NAMALWA (cell line): ENCODE measurements at regions not wholly inside any gene's neighbourhood (a gene's known extent, or its start where the extent isn't known, plus 50 kb on each side); places are given as distances from the start of the nearest gene placed in this dataset.

Source experiments
- DNase-seq: peaks from one replicate; pipeline ENCODE4 v3.0.0-alpha.2; 2015; ENCODE audit warnings: low spot score

GRCh38 chr2:128380061-128380889 is 61.6 kb upstream of the HS6ST1 start:
- no peak for DNase-seq

- DNase-seq, result no peak
Measured at GRCh38 chr2:128380961-128381938, 62.6 kb upstream of the HS6ST1 start.

DNA sequence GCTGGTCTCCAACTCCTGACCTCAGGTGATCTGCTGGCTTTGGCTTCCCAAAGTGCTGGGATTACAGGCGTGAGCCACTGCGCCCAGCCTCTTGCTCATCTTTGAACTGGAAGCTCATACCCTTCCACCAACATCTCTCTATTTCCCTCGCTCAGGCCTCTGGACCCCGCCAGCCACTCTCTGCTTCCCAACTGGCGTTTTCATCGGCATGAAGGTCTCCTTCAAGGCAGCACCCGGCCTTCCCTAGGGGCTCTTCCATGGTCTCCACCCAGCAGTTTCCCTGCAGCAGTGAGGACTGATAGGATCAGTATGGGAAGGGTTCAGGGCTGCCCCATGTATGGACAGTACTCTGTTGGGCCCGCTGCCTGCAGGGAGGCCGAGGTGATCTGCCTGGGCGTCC is 65.8 kb upstream of the HS6ST1 start:
- no peak for DNase-seq

DNA sequence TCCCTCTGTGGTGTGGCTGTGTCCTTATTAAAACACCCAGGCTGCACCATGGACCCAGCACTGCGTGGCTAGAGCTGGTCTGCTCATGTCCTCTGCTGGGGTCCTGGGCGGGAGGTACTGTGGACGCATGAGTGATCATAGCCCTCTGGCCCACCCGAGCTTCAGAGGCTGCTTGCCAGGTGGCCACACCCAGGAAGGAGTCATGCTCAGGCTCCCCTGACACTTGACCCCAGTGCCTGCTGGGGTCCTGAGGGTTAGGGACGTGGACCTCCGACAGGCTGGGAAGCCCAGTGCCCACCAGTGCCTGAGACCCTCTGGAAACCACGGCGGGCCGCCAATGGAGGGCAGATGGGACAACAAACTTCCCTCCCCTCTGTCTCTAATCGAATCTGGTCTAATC is 66.3 kb upstream of the HS6ST1 start:
- DNase-seq, result no peak

GRCh38 chr2:128385365-128385764 is 66.7 kb upstream of the HS6ST1 start:
- no peak for DNase-seq

- DNase-seq, result no peak
Measured at GRCh38 chr2:128386066-128386465, 67.4 kb upstream of the HS6ST1 start.

DNA sequence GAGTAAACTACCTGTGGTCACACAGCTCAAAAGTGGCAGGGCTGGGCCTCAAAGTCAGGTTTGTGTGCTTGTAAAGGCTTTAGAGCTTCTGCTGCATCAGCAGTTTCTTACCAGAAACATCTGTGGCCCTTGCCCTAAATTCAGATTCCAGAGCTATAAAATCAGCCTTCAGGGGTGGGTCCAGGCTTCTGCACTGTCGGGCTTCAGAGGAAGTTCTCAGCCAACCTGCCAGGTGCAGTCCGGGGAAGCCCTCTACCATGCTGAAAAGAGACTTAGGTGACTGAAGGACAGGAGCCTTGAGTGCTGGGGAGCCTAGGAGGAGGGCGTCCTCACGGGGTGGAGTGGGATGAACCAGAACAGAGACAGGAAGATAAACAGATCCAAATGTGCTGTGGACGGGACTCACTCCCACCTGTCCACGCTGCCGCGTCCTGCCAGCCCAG is 69.9 kb upstream of the HS6ST1 start:
- no peak for DNase-seq

DNA sequence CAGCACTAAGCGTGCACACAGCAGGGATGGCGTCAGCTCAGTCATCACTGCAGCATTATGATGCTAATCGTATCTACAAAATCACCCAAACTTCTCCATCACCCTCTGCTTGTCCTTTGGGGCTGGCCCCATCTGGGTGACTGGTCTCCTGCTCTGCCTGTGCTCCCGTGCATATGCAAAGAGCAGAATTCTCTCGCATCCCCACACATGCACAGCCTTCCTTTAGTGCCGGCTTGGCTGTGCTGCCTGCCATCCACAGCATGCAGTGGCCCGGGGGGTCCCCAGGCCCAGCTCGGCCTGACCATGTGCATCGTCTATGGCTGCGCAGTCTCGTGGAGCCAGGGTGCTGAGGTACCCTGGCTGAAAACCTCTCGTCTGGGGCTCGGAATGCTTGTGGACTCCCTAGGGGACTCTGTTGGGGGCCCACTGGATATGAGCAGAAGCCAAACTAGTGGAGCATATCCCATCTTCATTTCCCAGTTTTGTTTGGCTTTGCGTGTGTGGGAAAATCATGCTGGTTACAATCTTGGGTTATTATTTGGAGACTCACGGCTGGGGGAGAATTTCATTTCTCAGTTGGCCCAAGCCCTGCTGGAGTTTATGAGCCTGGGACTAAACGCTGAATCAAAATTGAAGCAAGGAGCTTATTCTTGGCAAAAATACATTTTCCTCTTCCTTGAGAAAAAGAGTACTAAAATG is 70.9 kb upstream of the HS6ST1 start:
- DNase-seq, result no peak

DNA sequence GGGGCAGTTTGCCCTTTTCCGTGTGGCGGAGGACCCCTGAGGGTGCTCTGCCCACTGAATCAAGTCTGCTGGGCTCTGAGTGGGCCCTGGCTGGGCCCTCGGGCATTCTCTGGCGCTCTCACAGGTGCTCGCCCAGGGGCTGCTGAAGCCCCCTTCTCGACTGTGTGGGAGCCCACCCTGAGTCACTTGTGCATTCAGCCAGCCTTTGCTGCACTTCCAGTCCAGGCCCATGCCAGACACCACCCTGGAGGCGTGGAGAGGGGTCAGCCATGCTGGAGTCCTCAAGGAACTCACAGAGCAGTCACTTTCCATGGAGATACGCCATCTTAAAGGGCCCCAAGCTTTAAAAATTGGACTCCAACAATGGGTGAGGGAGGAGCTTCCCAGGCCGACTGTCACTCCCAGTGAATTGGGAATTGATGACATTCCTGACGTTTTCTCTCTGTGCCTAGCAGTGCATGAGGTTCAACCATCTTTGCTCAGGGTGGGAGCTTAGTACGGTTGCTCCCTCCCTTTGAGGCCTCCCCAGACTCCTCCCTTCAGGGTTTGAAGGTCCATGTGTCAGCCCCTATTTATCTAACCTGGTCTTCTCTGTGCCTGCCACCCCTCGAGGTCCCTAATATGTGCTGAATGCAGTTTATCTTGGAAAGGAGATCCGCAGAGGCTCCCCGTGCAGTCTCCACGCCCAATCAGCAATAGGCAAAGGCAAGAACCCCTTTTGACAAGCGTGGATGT is 71.8 kb upstream of the HS6ST1 start:
- DNase-seq, result no peak

- DNase-seq, result no peak
Measured at GRCh38 chr2:128390991-128391630, 72.4 kb upstream of the HS6ST1 start.

DNA sequence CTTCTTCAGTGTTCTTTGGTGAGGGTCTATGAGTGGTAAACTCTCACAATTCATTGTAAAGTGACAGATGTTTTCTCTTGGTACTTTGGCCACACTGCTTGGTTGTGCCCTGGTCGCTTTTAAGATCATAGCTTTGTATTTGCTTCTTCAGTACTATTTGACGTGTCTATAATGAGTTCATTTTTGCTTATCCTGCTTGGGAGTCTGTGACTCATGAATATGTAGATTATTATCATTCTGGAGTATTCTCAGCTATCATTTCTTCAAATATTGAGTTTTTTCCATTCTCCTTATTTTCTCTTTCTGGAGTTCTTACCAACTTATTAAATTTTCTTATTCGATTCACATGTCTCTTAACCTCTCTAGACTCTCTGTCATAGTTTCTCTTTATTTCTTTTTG is 73.0 kb upstream of the HS6ST1 start:
- DNase-seq, result no peak

- no peak for DNase-seq
Measured at GRCh38 chr2:128392207-128392606, 73.5 kb upstream of the HS6ST1 start.

GRCh38 chr2:128394007-128394730 is 75.5 kb upstream of the HS6ST1 start:
- no peak for DNase-seq

GRCh38 chr2:128395196-128395595 is 76.5 kb upstream of the HS6ST1 start:
- no peak for DNase-seq

DNA sequence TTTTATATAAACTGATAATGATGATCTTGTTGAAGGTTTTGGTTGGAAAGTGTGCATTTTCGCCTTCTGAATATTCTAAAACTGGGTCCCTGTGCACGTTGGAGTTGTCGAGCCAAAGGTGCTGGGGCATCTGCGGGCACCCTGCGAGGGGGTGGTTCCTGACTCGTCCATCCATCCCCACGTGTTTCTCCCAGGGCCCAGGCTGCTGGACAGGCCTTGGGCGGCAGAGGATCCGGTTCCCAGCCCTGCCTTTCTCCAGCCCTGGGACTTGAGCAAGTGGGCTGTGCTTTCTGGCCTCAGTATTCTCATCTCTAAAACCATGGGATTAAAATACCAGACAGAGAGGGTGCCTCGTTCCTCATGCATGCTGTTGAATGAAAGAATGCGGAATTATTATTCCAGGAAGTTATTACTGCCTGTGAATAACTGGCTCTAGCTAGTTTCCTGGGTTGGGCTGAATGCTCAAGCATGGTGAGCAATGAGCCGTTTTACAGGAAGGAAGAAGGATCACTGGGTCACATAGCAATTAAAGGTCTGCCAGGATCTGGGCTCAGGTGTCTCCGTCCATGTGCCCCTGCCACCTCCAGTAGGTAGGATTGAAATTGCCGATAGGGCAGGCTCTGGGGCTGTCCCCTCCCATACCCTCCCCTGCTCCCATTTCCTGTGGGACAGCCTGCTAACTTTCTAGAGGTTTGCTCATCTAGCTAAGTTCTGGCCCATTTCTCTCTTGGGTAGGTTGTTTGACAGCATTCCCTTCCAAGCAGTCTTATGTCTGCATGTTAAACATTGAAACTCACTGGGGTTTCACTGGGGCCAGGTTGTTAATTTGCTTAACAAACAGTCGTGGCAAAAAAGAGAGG is 77.2 kb upstream of the HS6ST1 start:
- DNase-seq, result no peak

DNA sequence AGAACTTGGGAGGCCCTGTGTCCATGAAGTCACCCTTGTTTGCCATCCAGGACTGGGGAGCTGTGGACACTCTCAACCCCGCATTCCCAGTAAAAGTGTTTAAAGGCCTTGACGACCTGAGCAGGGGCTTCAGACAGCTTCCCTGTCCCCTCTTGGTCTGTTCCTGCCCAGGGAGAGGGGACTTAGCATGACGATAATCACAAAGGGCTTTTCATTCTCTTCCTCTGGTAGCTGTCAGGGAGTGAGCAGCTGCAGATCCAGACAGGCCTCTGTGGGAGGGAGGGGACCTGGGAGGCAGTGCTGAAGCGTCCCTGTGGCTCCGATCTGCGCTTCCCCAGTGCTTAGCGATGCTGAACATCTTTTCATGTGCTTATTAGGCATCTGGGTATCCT is 77.8 kb upstream of the HS6ST1 start:
- no peak for DNase-seq

GRCh38 chr2:128396946-128397345 is 78.3 kb upstream of the HS6ST1 start:
- DNase-seq, result no peak

DNA sequence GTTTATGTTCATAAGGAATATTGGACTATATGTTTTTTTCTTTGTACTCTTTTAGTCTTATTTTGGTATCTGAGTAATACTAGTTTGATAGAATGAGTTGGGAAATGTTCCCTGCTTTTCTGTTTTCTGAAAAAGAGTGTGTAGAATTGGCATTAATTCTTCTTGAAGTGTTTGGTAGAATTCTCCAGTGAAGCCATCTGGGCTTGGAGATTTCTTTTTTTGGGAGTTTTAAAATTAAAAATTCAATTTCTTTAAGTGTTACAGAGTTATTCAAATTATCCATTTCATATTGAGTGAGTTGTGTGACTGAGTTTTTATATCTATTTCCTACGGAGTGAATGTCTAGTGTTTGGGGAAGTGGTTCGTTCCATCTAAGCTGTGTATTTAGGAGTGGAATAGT is 80.6 kb upstream of the HS6ST1 start:
- DNase-seq, result no peak

DNA sequence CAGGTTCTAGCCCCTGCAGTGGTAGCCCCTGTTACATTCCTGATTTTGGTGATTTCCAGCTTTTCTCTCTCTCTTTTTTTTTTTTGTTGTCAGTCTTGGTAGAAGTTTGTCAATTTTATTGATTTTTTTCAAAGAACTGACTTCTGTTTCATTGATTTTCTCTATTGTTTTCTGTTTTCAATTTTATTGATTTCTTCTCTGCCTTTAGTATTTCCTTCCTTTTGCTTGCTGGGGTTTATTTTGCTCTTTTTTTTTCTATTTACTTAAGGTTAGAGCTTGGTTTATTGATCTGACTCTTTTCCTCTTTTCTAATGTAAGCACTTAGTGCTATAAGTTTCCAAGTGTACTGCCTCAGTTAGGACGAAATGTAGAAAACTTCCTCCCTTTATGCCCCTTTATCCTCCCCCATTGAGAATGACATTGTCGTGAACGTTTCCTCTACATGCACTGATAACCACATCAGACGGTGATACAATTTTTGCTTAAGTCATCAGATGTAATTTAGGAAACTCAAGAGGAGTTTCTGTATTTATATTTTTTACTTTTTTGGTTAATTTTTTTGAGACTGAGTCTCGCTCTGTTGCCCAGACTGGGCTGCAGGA is 81.1 kb upstream of the HS6ST1 start:
- no peak for DNase-seq
